ENCODE measurements at regions not wholly inside any gene's neighbourhood (a gene's known extent, or its start where the extent isn't known, plus 50 kb on each side); places are given as distances from the start of the nearest gene placed in this dataset.
"Not testable (repeated sequence)": the region's sequence is repeated elsewhere in the genome, so short reads cannot be mapped to it uniquely, and the experiment has no call there.

DNA sequence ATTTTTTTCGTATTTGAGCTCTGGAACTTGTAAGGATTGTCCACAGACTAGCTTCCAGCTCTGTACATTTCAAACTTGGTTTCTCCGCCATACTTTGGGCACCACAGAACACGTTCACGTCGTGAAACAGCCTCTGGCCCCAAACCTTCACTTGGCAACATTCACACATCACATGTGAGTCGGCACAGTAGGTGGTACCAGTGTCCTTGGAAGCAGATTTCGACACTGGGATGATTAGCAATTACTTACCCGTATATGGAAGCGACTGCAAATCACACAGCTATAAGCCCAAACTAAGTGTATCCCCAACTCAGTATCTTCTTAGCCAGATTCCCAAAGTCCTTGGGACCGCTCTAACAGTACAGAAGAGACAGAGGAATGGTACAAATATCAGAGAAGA, 60.2 kb downstream of the MAFB start:
- in situ Hi-C loops (cut with HindIII; ENCODE audit: low sequenced_read_pairs), result no loop called here
- no peak for TF ChIP-seq CTCF (IDR thresholded peaks at IDR 0.05; ENCODE audit: low read depth, low read length, missing control alignments)
- DNase-seq (ENCODE audit: low read depth), result no peak
- no peak overlapping the region for H3K4me3 ChIP-seq (ENCODE audit: low read depth, low read length)

- in situ Hi-C loops (cut with HindIII; ENCODE audit: low sequenced_read_pairs); DNase-seq (ENCODE audit: low read depth); H3K4me3 ChIP-seq (ENCODE audit: low read depth, low read length): not testable (repeated sequence)
Measured at GRCh38 chr20:40619053-40619452, 70.0 kb downstream of the MAFB start.

GRCh38 chr20:40617594-40617993, 71.4 kb downstream of the MAFB start:
- in situ Hi-C loops (cut with HindIII; ENCODE audit: low sequenced_read_pairs), result no loop called here
- TF ChIP-seq CTCF (IDR thresholded peaks at IDR 0.05; ENCODE audit: low read depth, low read length, missing control alignments), result no peak
- H3K4me3 ChIP-seq (ENCODE audit: low read depth, low read length), result no peak overlapping the region
- DNase-seq (ENCODE audit: low read depth), result no peak

DNA sequence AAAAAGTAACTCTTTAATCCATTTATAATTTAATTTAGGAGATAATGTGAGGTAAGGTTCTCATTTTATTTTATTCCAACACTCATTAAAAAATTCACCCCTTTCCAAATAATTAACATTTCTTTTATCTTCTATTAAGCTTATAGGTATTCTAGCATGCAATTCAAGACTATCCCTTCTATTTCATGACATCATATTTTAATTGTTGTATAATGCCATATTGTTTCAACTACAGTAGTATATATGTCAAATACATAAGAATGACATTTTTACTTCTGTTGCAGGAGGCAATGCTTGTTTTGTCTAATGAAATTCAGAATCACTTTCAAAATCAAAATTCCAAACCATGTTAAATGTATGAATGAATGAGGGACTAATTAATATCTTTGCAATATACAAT, 76.2 kb downstream of the MAFB start:
- TF ChIP-seq CTCF (IDR thresholded peaks at IDR 0.05; ENCODE audit: low read depth, low read length, missing control alignments), result no peak
- no peak overlapping the region for H3K4me3 ChIP-seq (ENCODE audit: low read depth, low read length)
- in situ Hi-C loops (cut with HindIII; ENCODE audit: low sequenced_read_pairs), result no loop called here
- no peak for DNase-seq (ENCODE audit: low read depth)

DNA sequence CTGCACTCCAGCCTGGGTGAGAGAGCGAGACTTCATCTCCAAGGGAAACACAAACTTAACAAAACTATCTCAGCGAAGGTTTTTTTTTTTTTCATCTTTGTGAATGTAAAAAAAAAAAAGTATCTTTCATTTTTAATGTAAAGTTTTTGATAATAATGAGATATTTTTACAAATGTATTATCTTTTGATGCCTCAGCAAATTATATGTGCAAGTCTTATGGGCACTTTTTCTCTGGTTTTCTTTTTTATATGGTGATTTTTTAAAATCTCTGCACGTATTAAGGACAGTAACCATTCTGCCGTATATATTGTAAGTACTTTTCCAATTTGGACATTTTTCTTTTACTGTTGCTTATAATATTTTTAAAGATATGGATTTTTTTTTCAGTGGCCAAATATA, 76.8 kb downstream of the MAFB start:
- TF ChIP-seq CTCF (IDR thresholded peaks at IDR 0.05; ENCODE audit: low read depth, low read length, missing control alignments), result no peak
- in situ Hi-C loops (cut with HindIII; ENCODE audit: low sequenced_read_pairs), result no loop called here
- DNase-seq (ENCODE audit: low read depth), result no peak
- no peak overlapping the region for H3K4me3 ChIP-seq (ENCODE audit: low read depth, low read length)

DNA sequence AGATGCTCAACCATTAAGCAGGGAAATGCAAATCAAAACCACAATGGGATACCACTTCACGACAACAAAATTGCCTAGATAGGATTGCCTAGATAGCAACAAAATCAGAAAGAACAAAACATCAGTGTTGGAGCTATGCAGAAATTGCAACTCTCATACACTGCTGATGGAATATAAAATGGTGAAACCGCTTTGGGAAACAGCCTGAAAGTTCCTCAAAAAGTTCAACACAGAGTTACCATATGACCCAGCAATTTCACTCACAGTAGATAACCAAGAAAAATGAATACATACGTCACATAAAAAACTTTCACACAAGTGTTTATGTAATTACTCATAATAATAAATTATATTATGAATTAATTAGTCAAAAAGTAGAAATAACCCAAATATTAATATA, 78.3 kb downstream of the MAFB start:
- in situ Hi-C loops (cut with HindIII; ENCODE audit: low sequenced_read_pairs), result no loop called here
- no peak for TF ChIP-seq CTCF (IDR thresholded peaks at IDR 0.05; ENCODE audit: low read depth, low read length, missing control alignments)
- no peak for DNase-seq (ENCODE audit: low read depth)
- no peak overlapping the region for H3K4me3 ChIP-seq (ENCODE audit: low read depth, low read length)

DNA sequence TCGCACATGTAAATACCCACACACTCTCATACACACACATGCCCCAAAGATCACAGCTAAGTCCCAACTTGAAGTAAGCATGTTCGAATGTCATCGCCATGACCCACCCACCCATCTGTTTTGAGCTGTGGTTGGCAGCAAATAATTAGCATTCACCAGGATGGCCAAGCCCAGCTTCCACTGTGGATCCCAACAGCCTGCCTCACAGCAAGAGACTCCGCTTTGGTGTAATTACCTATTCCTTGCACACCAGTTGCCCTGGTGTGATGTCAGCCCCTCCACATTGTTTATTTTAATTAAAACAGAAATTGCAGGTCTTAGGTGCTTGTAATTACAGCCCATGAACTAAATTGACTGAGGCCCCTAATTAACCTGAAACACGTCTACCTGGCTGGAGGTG, 81.1 kb downstream of the MAFB start:
- TF ChIP-seq CTCF (IDR thresholded peaks at IDR 0.05; ENCODE audit: low read depth, low read length, missing control alignments), result no peak
- DNase-seq (ENCODE audit: low read depth), result no peak
- H3K4me3 ChIP-seq (ENCODE audit: low read depth, low read length), result no peak overlapping the region
- in situ Hi-C loops (cut with HindIII; ENCODE audit: low sequenced_read_pairs), result no loop called here
